Right atrium auricular region (tissue), 2 donors: ENCODE measurements at regions not wholly inside any gene's neighbourhood (a gene's known extent, or its start where the extent isn't known, plus 50 kb on each side); places are given as distances from the start of the nearest gene placed in this dataset.

Experiments used
- DNase-seq: peaks from one replicate; pipeline ENCODE4 v3.0.0-alpha.2; 2019; ENCODE audit warnings: low spot score
- H3K27ac ChIP-seq, 2 donors: fragments of 200-600 bp; sonication (generic); 1 replicate in 1 of 2; 2 replicates in 1 of 2; pipeline ENCODE4 v1.5.1; 2016 to 2019
- H3K27me3 ChIP-seq, 2 donors: fragments of 200-600 bp; sonication (generic); one replicate each; pipeline versions ENCODE4 v1.5.1 to v1.6.0; 2017 to 2019
- H3K36me3 ChIP-seq: fragments of 200-600 bp; sonication (generic); one replicate; pipeline ENCODE4 v1.5.1; 2016
- H3K4me1 ChIP-seq, 2 donors: fragments of 200-600 bp; sonication (generic); one replicate each; pipeline versions ENCODE4 v1.5.1 to v1.6.0; 2017 to 2019
- H3K4me3 ChIP-seq, 2 donors: fragments of 200-600 bp; sonication (generic); 1 replicate in 1 of 2; 2 replicates in 1 of 2; pipeline ENCODE4 v1.5.1; 2017 to 2019; ENCODE audit warnings: mild to moderate bottlenecking in 1 of 2, moderate library complexity in 1 of 2
- H3K9me3 ChIP-seq, 2 donors: fragments of 200-600 bp; sonication (generic); one replicate each; pipeline ENCODE4 v1.5.1; 2019
- TF ChIP-seq, protein P1 (sequence below), 2 donors: fragments of 200-600 bp; sonication (generic); IDR thresholded peaks; one replicate each; pipeline ENCODE4 v1.5.1; 2019; ENCODE audit warnings: antibody characterized with exemption in 2 of 2

DNA sequence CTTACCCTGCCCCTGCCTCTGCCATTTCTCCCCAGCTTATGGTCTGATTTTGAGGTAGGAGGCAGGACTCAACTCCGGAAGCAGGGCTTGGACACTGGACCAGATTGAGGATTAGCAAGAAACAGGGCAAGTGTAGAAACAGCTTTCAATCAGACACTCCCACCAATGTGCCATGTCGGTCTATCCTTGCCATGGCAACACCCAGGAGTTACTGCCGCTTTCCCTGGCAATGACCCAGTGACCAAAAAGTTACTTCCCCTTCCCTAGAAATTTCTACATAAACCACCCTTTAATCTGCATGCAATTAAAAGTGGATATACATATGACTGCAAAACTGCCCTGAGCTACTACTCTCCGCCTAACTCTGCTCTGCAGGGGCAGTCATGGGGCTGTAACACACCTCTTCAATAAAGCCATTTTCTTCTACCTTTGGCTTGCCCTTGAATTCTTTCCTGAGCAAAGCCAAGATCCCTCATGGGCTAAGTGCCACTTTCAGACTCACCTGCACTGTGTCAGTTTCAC, 156.7 kb downstream of the LPIN1 start:
- H3K4me3 ChIP-seq = no peak overlapping the region
- TF ChIP-seq, protein P1, sequence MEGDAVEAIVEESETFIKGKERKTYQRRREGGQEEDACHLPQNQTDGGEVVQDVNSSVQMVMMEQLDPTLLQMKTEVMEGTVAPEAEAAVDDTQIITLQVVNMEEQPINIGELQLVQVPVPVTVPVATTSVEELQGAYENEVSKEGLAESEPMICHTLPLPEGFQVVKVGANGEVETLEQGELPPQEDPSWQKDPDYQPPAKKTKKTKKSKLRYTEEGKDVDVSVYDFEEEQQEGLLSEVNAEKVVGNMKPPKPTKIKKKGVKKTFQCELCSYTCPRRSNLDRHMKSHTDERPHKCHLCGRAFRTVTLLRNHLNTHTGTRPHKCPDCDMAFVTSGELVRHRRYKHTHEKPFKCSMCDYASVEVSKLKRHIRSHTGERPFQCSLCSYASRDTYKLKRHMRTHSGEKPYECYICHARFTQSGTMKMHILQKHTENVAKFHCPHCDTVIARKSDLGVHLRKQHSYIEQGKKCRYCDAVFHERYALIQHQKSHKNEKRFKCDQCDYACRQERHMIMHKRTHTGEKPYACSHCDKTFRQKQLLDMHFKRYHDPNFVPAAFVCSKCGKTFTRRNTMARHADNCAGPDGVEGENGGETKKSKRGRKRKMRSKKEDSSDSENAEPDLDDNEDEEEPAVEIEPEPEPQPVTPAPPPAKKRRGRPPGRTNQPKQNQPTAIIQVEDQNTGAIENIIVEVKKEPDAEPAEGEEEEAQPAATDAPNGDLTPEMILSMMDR (IDR thresholded peaks at IDR 0.05) = no peak

GRCh38 chr2:11904029-11904428, 157.6 kb downstream of the LPIN1 start:
- H3K27ac ChIP-seq = no peak overlapping the region
- no peaks in the 10 kb centered on the region for H3K36me3 ChIP-seq
- no peaks in the 10 kb centered on the region for H3K4me1 ChIP-seq
- TF ChIP-seq, protein P1 (IDR thresholded peaks at IDR 0.05) = no peak
- peaks cover 0 to 9% of the 10 kb centered on the region in 2 donors for H3K9me3 ChIP-seq
- H3K27me3 ChIP-seq = no peaks in the 10 kb centered on the region
- H3K4me3 ChIP-seq = no peak overlapping the region
- DNase-seq = no peak

More for the DNA sequence above, 156.7 kb downstream of the LPIN1 start:
- Histone ChIP-seq H3K9me3 (peaks cover 0 to 9% of the 10 kb centered on the region in 2 donors), H3K36me3 (no peaks in the 10 kb centered on the region), H3K4me1 (no peaks in the 10 kb centered on the region), H3K27ac (no peak overlapping the region), H3K27me3 (no peaks in the 10 kb centered on the region)
- no peak for DNase-seq

DNA sequence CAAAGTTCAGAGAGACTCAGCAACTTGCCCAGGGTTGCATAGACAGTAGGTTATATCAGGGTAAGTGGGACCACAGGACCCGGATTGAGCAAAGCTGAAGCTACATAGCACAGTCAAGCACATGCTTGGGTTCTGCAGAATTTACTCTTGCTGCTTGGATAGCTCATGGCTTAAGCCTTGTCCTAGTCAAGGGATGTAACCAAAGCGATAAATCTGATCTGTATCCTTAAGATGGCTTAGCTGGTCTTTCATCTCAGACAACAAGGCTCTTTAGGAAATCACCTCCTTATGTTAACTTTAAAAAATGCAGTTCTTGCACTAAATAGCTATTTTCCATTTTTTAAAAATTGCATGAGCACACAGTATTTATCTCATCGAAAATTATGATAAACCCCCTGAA, 158.5 kb downstream of the LPIN1 start:
- Histone ChIP-seq H3K27me3 (no peaks in the 10 kb centered on the region), H3K9me3 (peaks cover 0 to 9% of the 10 kb centered on the region in 2 donors), H3K4me1 (no peaks in the 10 kb centered on the region), H3K36me3 (no peaks in the 10 kb centered on the region), H3K4me3 (no peak overlapping the region), H3K27ac (no peak overlapping the region)
- TF ChIP-seq, protein P1 (IDR thresholded peaks at IDR 0.05) = no peak
- DNase-seq = no peak

GRCh38 chr2:11907190-11907589, 160.8 kb downstream of the LPIN1 start:
- TF ChIP-seq, protein P1 (IDR thresholded peaks at IDR 0.05) = no peak
- H3K27ac ChIP-seq = no peak overlapping the region
- H3K27me3 ChIP-seq = no peaks in the 10 kb centered on the region
- H3K9me3 ChIP-seq = peaks cover 0 to 9% of the 10 kb centered on the region in 2 donors
- no peak for DNase-seq
- no peaks in the 10 kb centered on the region for H3K36me3 ChIP-seq
- no peaks in the 10 kb centered on the region for H3K4me1 ChIP-seq
- no peak overlapping the region for H3K4me3 ChIP-seq

DNA sequence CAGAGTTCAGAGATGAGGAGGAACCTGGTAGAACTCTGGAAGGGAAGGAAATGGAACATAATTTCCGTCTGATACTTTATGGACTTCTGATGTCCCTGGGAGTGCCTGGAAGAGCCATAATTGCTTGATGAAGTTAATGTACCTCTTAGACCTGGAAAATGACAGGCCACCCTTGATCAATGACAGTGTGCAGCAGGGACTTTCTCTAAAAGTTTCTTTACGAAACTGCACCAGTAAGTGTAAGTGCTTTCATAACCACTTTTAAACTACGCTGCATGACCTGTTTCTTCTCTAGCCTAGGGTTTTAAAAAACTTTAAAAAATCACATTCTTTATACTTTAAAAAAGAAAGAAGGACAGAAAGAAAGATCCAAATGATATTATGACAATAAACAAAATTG, 164.5 kb downstream of the LPIN1 start:
- H3K27me3 ChIP-seq = no peaks in the 10 kb centered on the region
- H3K4me1 ChIP-seq = no peaks in the 10 kb centered on the region
- H3K9me3 ChIP-seq = peaks cover 0 to 25% of the 10 kb centered on the region in 2 donors
- no peak for DNase-seq
- H3K36me3 ChIP-seq = no peaks in the 10 kb centered on the region
- TF ChIP-seq, protein P1 (IDR thresholded peaks at IDR 0.05) = no peak
- H3K27ac ChIP-seq = no peak overlapping the region
- H3K4me3 ChIP-seq = no peak overlapping the region

DNA sequence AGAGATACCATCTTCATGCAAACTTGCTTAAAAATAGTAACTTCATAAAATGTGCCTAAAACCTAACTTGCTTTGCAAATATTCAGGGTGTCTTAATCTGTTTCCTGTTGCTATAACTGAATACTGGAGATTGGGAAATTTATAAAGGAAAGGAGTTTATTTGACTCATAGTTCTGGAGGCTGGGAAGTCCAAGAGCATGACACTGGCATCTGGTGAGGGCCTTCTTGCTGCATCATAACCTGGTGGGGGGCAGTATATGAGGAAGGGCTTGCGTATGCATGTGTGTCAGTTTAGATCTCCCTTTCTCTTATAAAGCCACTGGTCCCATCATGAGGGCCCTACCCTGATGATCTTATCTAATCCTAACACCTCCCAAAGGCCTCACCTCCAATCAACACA, 166.5 kb downstream of the LPIN1 start:
- Histone ChIP-seq H3K36me3 (no peaks in the 10 kb centered on the region), H3K4me3 (no peak overlapping the region), H3K4me1 (no peaks in the 10 kb centered on the region), H3K9me3 (peaks cover 0 to 16% of the 10 kb centered on the region in 2 donors), H3K27ac (no peak overlapping the region), H3K27me3 (no peaks in the 10 kb centered on the region)
- TF ChIP-seq, protein P1 (IDR thresholded peaks at IDR 0.05) = no peak
- no peak for DNase-seq
